HepG2 (cell line): ENCODE measurements at regions not wholly inside any gene's neighbourhood (a gene's known extent, or its start where the extent isn't known, plus 50 kb on each side); places are given as distances from the start of the nearest gene placed in this dataset.

ENCODE experiments used
- ATRX ChIP-seq: sonication (generic); formaldehyde crosslinking; IDR thresholded peaks from 2 replicates; pipeline ENCODE4 v1.4.0; 2020; ENCODE audit warnings: missing genetic modification reagents, borderline replicate concordance
- CBX5 ChIP-seq: sonication (generic); formaldehyde crosslinking; IDR thresholded peaks from 2 replicates; pipeline ENCODE4 v1.4.0; 2020; ENCODE audit warnings: missing genetic modification reagents, borderline replicate concordance
- CEBPB ChIP-seq: IDR thresholded peaks from 2 replicates; pipeline ENCODE4 v1.6.1; 2011; ENCODE audit warnings: low read depth, low read length, improper control_type of control experiment, borderline replicate concordance
- HHEX ChIP-seq: IDR thresholded peaks from 2 replicates; pipeline ENCODE4 v1.6.1; 2016; ENCODE audit warnings: control low read depth
- HOXA3 ChIP-seq: sonication (generic); formaldehyde crosslinking; IDR thresholded peaks from 2 replicates; pipeline ENCODE4 v1.5.0; 2020; ENCODE audit warnings: missing genetic modification reagents
- MAF1 ChIP-seq: sonication (generic); formaldehyde crosslinking; IDR thresholded peaks from 2 replicates; pipeline ENCODE4 v1.5.0; 2020; ENCODE audit warnings: missing genetic modification reagents, borderline replicate concordance
- MXD4 ChIP-seq: IDR thresholded peaks from 2 replicates; pipeline ENCODE4 v1.6.1; 2016; ENCODE audit warnings: mild to moderate bottlenecking, missing biosample characterization, missing genetic modification reagents
- RAD21 ChIP-seq: fragments of 450-650 bp; formaldehyde crosslinking; IDR thresholded peaks from 2 replicates; pipeline ENCODE4 v1.5.0; 2020; ENCODE audit warnings: mild to moderate bottlenecking
- THAP7 ChIP-seq: sonication (generic); formaldehyde crosslinking; IDR thresholded peaks from 2 replicates; pipeline ENCODE4 v1.8.1; 2023; ENCODE audit warnings: mild to moderate bottlenecking, missing genetic modification reagents
- ZBED4 ChIP-seq: sonication (generic); formaldehyde crosslinking; IDR thresholded peaks from 2 replicates; pipeline ENCODE4 v1.4.0; 2020; ENCODE audit warnings: missing genetic modification reagents, borderline replicate concordance
- ZBTB20 ChIP-seq: sonication (generic); formaldehyde crosslinking; IDR thresholded peaks from 2 replicates; pipeline ENCODE4 v1.8.1; 2023; ENCODE audit warnings: missing genetic modification reagents, low read depth, mild to moderate bottlenecking, borderline replicate concordance
- ZBTB25 ChIP-seq: IDR thresholded peaks from 2 replicates; pipeline ENCODE4 v1.6.1; 2018; ENCODE audit warnings: missing genetic modification reagents
- ZKSCAN8 ChIP-seq: IDR thresholded peaks from 2 replicates; pipeline ENCODE4 v1.6.1; 2016; ENCODE audit warnings: borderline replicate concordance, missing genetic modification reagents, missing compliant biosample characterization
- ZMYM2 ChIP-seq: sonication (generic); formaldehyde crosslinking; IDR thresholded peaks from 2 replicates; pipeline ENCODE4 v1.8.0; 2022; ENCODE audit warnings: mild to moderate bottlenecking, missing genetic modification reagents
- ZNF280B ChIP-seq: sonication (generic); formaldehyde crosslinking; IDR thresholded peaks from 2 replicates; pipeline ENCODE4 v1.5.0; 2020; ENCODE audit warnings: missing genetic modification reagents, mild to moderate bottlenecking, borderline replicate concordance
- ZNF383 ChIP-seq: sonication (generic); formaldehyde crosslinking; IDR thresholded peaks from 2 replicates; pipeline ENCODE4 v1.4.0; 2020; ENCODE audit warnings: missing genetic modification reagents, mild to moderate bottlenecking, borderline replicate concordance
- ZNF430 ChIP-seq: sonication (generic); formaldehyde crosslinking; IDR thresholded peaks from 2 replicates; pipeline ENCODE4 v1.9.0; 2021; ENCODE audit warnings: mild to moderate bottlenecking, missing genetic modification reagents
- ZNF773 ChIP-seq: sonication (generic); formaldehyde crosslinking; IDR thresholded peaks from 2 replicates; pipeline ENCODE4 v1.4.0; 2020; ENCODE audit warnings: missing genetic modification reagents, borderline replicate concordance
- ZNF883 ChIP-seq: sonication (generic); formaldehyde crosslinking; IDR thresholded peaks from 2 replicates; pipeline ENCODE4 v1.5.1; 2020; ENCODE audit warnings: mild to moderate bottlenecking, missing genetic modification reagents; ENCODE audit errors: not compliant biosample characterization
- TF ChIP-seq, protein P1 (sequence below): sonication (generic); formaldehyde crosslinking; conservative IDR thresholded peaks from 2 replicates; pipeline ENCODE4 v1.5.0; 2020; ENCODE audit warnings: missing genetic modification reagents

- TF ChIP-seq THAP7 (CRISPR knock-in tag): no peak
- TF ChIP-seq HOXA3: peak; percentile 56; the same call in 1 of the 2 replicates
- TF ChIP-seq HHEX (CRISPR knock-in tag): no peak
- TF ChIP-seq ZMYM2 (CRISPR knock-in tag): no peak
- TF ChIP-seq RAD21 (CRISPR knock-in tag): no peak
- TF ChIP-seq MXD4 (CRISPR knock-in tag): no peak
- TF ChIP-seq ZNF430 (CRISPR knock-in tag): no peak
- TF ChIP-seq ZBTB25 (CRISPR knock-in tag): 0 out of 2 replicates have a peak, but pooled peaks have one; percentile 57
- TF ChIP-seq, protein P1, sequence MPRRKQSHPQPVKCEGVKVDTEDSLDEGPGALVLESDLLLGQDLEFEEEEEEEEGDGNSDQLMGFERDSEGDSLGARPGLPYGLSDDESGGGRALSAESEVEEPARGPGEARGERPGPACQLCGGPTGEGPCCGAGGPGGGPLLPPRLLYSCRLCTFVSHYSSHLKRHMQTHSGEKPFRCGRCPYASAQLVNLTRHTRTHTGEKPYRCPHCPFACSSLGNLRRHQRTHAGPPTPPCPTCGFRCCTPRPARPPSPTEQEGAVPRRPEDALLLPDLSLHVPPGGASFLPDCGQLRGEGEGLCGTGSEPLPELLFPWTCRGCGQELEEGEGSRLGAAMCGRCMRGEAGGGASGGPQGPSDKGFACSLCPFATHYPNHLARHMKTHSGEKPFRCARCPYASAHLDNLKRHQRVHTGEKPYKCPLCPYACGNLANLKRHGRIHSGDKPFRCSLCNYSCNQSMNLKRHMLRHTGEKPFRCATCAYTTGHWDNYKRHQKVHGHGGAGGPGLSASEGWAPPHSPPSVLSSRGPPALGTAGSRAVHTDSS (CRISPR knock-in tag): no peak
- no peak for TF ChIP-seq ZBED4 (CRISPR knock-in tag)
- TF ChIP-seq ZNF773 (CRISPR knock-in tag): no peak
- TF ChIP-seq CBX5 (CRISPR knock-in tag): no peak
- no peak for TF ChIP-seq ZKSCAN8
- TF ChIP-seq ATRX: no peak
- no peak for TF ChIP-seq ZBTB20
- TF ChIP-seq MAF1 (CRISPR knock-in tag): no peak
- TF ChIP-seq ZNF280B (CRISPR knock-in tag): no peak
- TF ChIP-seq CEBPB: peak; percentile 94
- no peak for TF ChIP-seq ZNF383 (CRISPR knock-in tag)
- no peak for TF ChIP-seq ZNF883 (CRISPR knock-in tag)
Measured at GRCh38 chr7:138237995-138238394, 161.7 kb downstream of the AKR1D1 start (continued).
